ENCODE measurements at regions not wholly inside any gene's neighbourhood (a gene's known extent, or its start where the extent isn't known, plus 50 kb on each side); places are given as distances from the start of the nearest gene placed in this dataset.

DNA sequence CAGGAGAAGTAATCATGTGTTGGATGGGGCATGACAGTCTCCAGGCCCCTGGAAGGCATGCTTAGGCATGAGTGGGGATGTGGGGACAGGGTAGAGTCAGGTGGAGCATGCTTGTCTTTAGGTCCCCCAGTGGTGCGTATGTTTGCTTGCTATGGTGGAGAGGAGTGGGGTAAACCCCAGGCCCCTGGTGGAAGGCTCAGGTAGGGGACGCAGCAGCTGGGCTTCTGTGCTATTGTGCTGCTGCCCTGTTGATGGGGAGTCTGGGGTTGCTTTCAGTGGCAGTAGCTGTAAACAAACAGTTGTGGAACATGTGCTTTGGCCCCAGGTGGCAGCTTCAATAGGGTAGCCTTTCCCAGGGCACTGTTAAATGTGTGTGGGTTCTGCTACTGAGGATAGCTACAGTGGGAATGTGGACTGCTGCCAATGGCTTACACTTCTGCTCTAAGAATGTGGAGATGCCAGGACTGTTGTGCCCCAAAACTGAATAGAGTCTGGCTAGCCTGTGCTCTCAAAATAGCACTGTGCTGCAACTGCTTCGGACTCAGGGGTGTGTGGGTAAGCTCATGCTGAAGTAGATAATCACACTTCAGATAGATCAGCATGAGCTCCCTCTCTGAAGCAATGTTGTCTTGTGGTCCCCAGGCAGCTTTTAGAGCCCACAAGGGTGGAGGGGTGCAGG, 1257.3 kb downstream of the DIAPH3 start:
- TF ChIP-seq CTCF (IDR thresholded peaks at IDR 0.05) (no peak), EP300 (IDR thresholded peaks at IDR 0.05) (no peak)
